Motor neuron (in vitro differentiated cells): ENCODE measurements at regions not wholly inside any gene's neighbourhood (a gene's known extent, or its start where the extent isn't known, plus 50 kb on each side); places are given as distances from the start of the nearest gene placed in this dataset.

Experiments used
- ATAC-seq, 8 experiments: fragments of 200-7000 bp; cut with Tn5 transposase; replicated peaks in 6 of 8; 2 replicates each; pipeline ENCODE4 v1.8.0; 2021; ENCODE audit warnings: mild to moderate bottlenecking in 8 of 8, moderate library complexity in 8 of 8
- H3K27ac ChIP-seq, 2 donors: fragments of 250-450 bp; sonication (Bioruptor Pico); 2 replicates each; pipeline ENCODE4 v1.9.0; 2021; ENCODE audit warnings: antibody characterized with exemption in 2 of 2, mild to moderate bottlenecking in 2 of 2, moderate library complexity in 1 of 2
- H3K4me1 ChIP-seq, 2 donors: fragments of 250-450 bp; sonication (Bioruptor Pico); replicated peaks in 1 of 2; 2 replicates each; pipeline ENCODE4 v1.6.1; 2021; ENCODE audit warnings: antibody characterized with exemption in 2 of 2, mild to moderate bottlenecking in 2 of 2, moderate library complexity in 1 of 2
- H3K4me3 ChIP-seq, 5 donors: fragments of 250-450 bp; sonication (Bioruptor Pico); 2 replicates each; pipeline ENCODE4 v1.9.0; 2021; ENCODE audit warnings: antibody characterized with exemption in 5 of 5, mild to moderate bottlenecking in 5 of 5, moderate library complexity in 4 of 5
- WGBS, 10 experiments: fragments of 450-650 bp; shearing (Covaris generic); methylation state at CpG; one replicate each; pipeline ENCODE4 v1.0.0; 2022; 5-methylcytosine and 5-hydroxymethylcytosine counted together
- in situ Hi-C, 9 experiments: fragments of 400-800 bp; cut with MboI; loops; one replicate each; pipeline ENCODE4 v1.15.0; 2021; ENCODE audit warnings: low sequenced_read_pairs in 9 of 9, low pct_unique_long_range_greater_than_20kb in 2 of 9; ENCODE audit not compliant: unreplicated experiment in 9 of 9

- H3K27ac ChIP-seq, result no peak overlapping the region
- in situ Hi-C loops, result loop anchor here in 1 of 9 experiments (25.0 kb wide), 2 partner anchors 182 to 257 kb away; no protein-coding TSS in a partner anchor
- H3K4me1 ChIP-seq, result no peaks in the 10 kb centered on the region
- WGBS, 10 experiments, result 29 to 100% (median 87%) methylated on average over 1 to 4 of the region's 4 CpGs
- no peak for ATAC-seq
- H3K4me3 ChIP-seq, result no peak overlapping the region
Measured at GRCh38 chr3:148455098-148455497, 242.6 kb upstream of the AGTR1 start.

- Histone ChIP-seq H3K4me3 (no peak overlapping the region), H3K27ac (no peak overlapping the region), H3K4me1 (no peaks in the 10 kb centered on the region)
- in situ Hi-C loops, result loop anchor here in 1 of 9 experiments (25.0 kb wide), 2 partner anchors 179 to 254 kb away; no protein-coding TSS in a partner anchor
- ATAC-seq, result no peak
- 0 to 100% (median 63%) methylated on average over 1 of the region's 1 CpG; no CpG with 5 or more reads in 1 of the 10 experiments for WGBS, 10 experiments
Measured at GRCh38 chr3:148457886-148458285, 239.8 kb upstream of the AGTR1 start.

GRCh38 chr3:148459931-148460513, 237.7 kb upstream of the AGTR1 start:
- no peaks in the 10 kb centered on the region for H3K4me1 ChIP-seq
- H3K4me3 ChIP-seq, result no peak overlapping the region
- no peak overlapping the region for H3K27ac ChIP-seq
- ATAC-seq, result no peak
- WGBS, 10 experiments, result 0 to 100% (median 90%) methylated on average over 1 of the region's 1 CpG; no CpG with 5 or more reads in 3 of the 10 experiments
- in situ Hi-C loops, result loop anchor here in 1 of 9 experiments (10.0 to 25.0 kb wide), 3 partner anchors 75 to 252 kb away; no protein-coding TSS in a partner anchor

GRCh38 chr3:148460686-148461085, 237.0 kb upstream of the AGTR1 start:
- no peak overlapping the region for H3K27ac ChIP-seq
- peaks cover 0 to under 1% of the 10 kb centered on the region in 2 donors for H3K4me1 ChIP-seq
- H3K4me3 ChIP-seq, result no peak overlapping the region
- ATAC-seq, result no peak
- in situ Hi-C loops, result loop anchor here in 1 of 9 experiments (10.0 to 25.0 kb wide), 3 partner anchors 76 to 252 kb away; no protein-coding TSS in a partner anchor
- 80 to 100% (median 93%) methylated on average over 1 to 3 of the region's 3 CpGs; no CpG with 5 or more reads in 4 of the 10 experiments for WGBS, 10 experiments

- Histone ChIP-seq H3K4me1 (peaks cover 0 to 17% of the 10 kb centered on the region in 2 donors), H3K4me3 (no peak overlapping the region), H3K27ac (no peak overlapping the region)
- ATAC-seq, result peak in 2 of 8 experiments; percentile 42 to 47
- in situ Hi-C loops, result loop anchor here in 1 of 9 experiments (10.0 to 25.0 kb wide), 3 partner anchors 79 to 248 kb away; no protein-coding TSS in a partner anchor
- WGBS, 10 experiments, result 44 to 100% (median 89%) methylated on average over 1 to 2 of the region's 2 CpGs; no CpG with 5 or more reads in 2 of the 10 experiments
Measured at GRCh38 chr3:148464246-148464645, 233.5 kb upstream of the AGTR1 start.

GRCh38 chr3:148466143-148466542, 231.6 kb upstream of the AGTR1 start:
- H3K4me1 ChIP-seq, result peaks cover 0 to 17% of the 10 kb centered on the region in 2 donors
- 0 to 92% (median 36%) methylated on average over 1 to 2 of the region's 2 CpGs; no CpG with 5 or more reads in 2 of the 10 experiments for WGBS, 10 experiments
- in situ Hi-C loops, result loop anchor here in 1 of 9 experiments (10.0 to 25.0 kb wide), 3 partner anchors 81 to 246 kb away; no protein-coding TSS in a partner anchor
- H3K27ac ChIP-seq, result no peak overlapping the region
- H3K4me3 ChIP-seq, result no peak overlapping the region
- no peak for ATAC-seq

- Histone ChIP-seq H3K4me1 (peaks cover 0 to 17% of the 10 kb centered on the region in 2 donors), H3K27ac (no peak overlapping the region), H3K4me3 (no peak overlapping the region)
- in situ Hi-C loops, result loop anchor here in 1 of 9 experiments (10.0 to 25.0 kb wide), 3 partner anchors 82 to 245 kb away; no protein-coding TSS in a partner anchor
- peak in 3 of 8 experiments; percentile 63 to 93 (median 67) for ATAC-seq
Measured at GRCh38 chr3:148466980-148467740, 230.5 kb upstream of the AGTR1 start.

- in situ Hi-C loops, result no loop called here
- WGBS, 10 experiments, result 43 to 100% (median 86%) methylated on average over 1 to 2 of the region's 2 CpGs; no CpG with 5 or more reads in 1 of the 10 experiments
Measured at GRCh38 chr3:148477375-148477774, 220.3 kb upstream of the AGTR1 start.

GRCh38 chr3:148493631-148494030, 204.1 kb upstream of the AGTR1 start:
- WGBS, 10 experiments, result 38 to 100% (median 86%) methylated on average over 1 to 3 of the region's 3 CpGs; no CpG with 5 or more reads in 1 of the 10 experiments
- H3K27ac ChIP-seq, result no peak overlapping the region
- no peak overlapping the region for H3K4me3 ChIP-seq
- in situ Hi-C loops, result no loop called here
- no peak for ATAC-seq
- H3K4me1 ChIP-seq, result no peaks in the 10 kb centered on the region

More at GRCh38 chr3:148477375-148477774, 220.3 kb upstream of the AGTR1 start:
- ATAC-seq, result no peak
- Histone ChIP-seq H3K4me1 (no peaks in the 10 kb centered on the region), H3K27ac (no peak overlapping the region), H3K4me3 (no peak overlapping the region)

- H3K27ac ChIP-seq, result no peak overlapping the region
- no peak overlapping the region for H3K4me3 ChIP-seq
- WGBS, 10 experiments, result 76 to 100% (median 90%) methylated on average over 1 of the region's 1 CpG; no CpG with 5 or more reads in 2 of the 10 experiments
- in situ Hi-C loops, result no loop called here
- ATAC-seq, result no peak
- H3K4me1 ChIP-seq, result no peaks in the 10 kb centered on the region
Measured at GRCh38 chr3:148494451-148494850, 203.3 kb upstream of the AGTR1 start.

GRCh38 chr3:148500881-148501280, 196.8 kb upstream of the AGTR1 start:
- H3K4me3 ChIP-seq, result no peak overlapping the region
- H3K27ac ChIP-seq, result no peak overlapping the region
- in situ Hi-C loops, result no loop called here
- no peaks in the 10 kb centered on the region for H3K4me1 ChIP-seq
- peak in 4 of 8 experiments; percentile 37 to 69 (median 52) for ATAC-seq

- in situ Hi-C loops, result no loop called here
- H3K4me1 ChIP-seq, result no peaks in the 10 kb centered on the region
- no peak overlapping the region for H3K4me3 ChIP-seq
- no peak for ATAC-seq
- no peak overlapping the region for H3K27ac ChIP-seq
Measured at GRCh38 chr3:148510116-148510515, 187.6 kb upstream of the AGTR1 start.

- H3K4me1 ChIP-seq, result no peaks in the 10 kb centered on the region
- no peak overlapping the region for H3K4me3 ChIP-seq
- no peak overlapping the region for H3K27ac ChIP-seq
- in situ Hi-C loops, result no loop called here
- no peak for ATAC-seq
Measured at GRCh38 chr3:148510561-148510960, 187.1 kb upstream of the AGTR1 start.
